ENCODE measurements at regions not wholly inside any gene's neighbourhood (a gene's known extent, or its start where the extent isn't known, plus 50 kb on each side); places are given as distances from the start of the nearest gene placed in this dataset.

GRCh38 chr2:220696280-220696669 is 875.8 kb downstream of the EPHA4 start:
- Histone ChIP-seq H3K27me3 (ENCODE audit: insufficient read depth, low read length) (no peaks in the 10 kb centered on the region), H3K9ac (ENCODE audit: low read length) (no peak overlapping the region), H3K27ac (ENCODE audit: low read depth, low read length) (no peak overlapping the region), H3K9me3 (ENCODE audit: insufficient read depth, low read depth, low read length) (no peaks in the 10 kb centered on the region), H3K4me2 (ENCODE audit: low read length) (no peak overlapping the region), H2AFZ (ENCODE audit: low read depth, low read length) (no peak overlapping the region), H3K79me2 (ENCODE audit: insufficient read depth, low read length) (no peaks in the 10 kb centered on the region), H3K4me3 (ENCODE audit: insufficient read depth, low read depth, low read length) (no peak overlapping the region), H4K20me1 (ENCODE audit: insufficient read depth, low read length) (no peaks in the 10 kb centered on the region), H3K4me1 (ENCODE audit: insufficient read depth, low read length) (no peaks in the 10 kb centered on the region), H3K36me3 (ENCODE audit: insufficient read depth, low read length) (no peaks in the 10 kb centered on the region)
- Mint-ChIP-seq H3K36me3 (ENCODE audit: low read depth, unreplicated experiment) (no peaks in the 10 kb centered on the region), H3K4me1 (ENCODE audit: low read depth, unreplicated experiment) (peaks cover 15% of the 10 kb centered on the region), H3K27ac (ENCODE audit: unreplicated experiment) (peak overlapping the region; percentile 23), H3K9me3 (ENCODE audit: unreplicated experiment) (peaks cover 6% of the 10 kb centered on the region), H3K27me3 (ENCODE audit: low read depth, unreplicated experiment) (no peaks in the 10 kb centered on the region), H3K4me3 (ENCODE audit: unreplicated experiment) (no peak overlapping the region)
- TF ChIP-seq CTCF (IDR thresholded peaks at IDR 0.05; ENCODE audit: insufficient read depth, low read depth, low read length) (no peak), EZH2 (IDR thresholded peaks at IDR 0.05; ENCODE audit: insufficient read depth, low read length) (no peak)
- no peak for DNase-seq (ENCODE audit: low read depth)
- no peak for FAIRE-seq

GRCh38 chr2:220697011-220697410 is 875.1 kb downstream of the EPHA4 start:
- Mint-ChIP-seq H3K36me3 (ENCODE audit: low read depth, unreplicated experiment) (no peaks in the 10 kb centered on the region), H3K27me3 (ENCODE audit: low read depth, unreplicated experiment) (no peaks in the 10 kb centered on the region), H3K4me1 (ENCODE audit: low read depth, unreplicated experiment) (peaks cover 15% of the 10 kb centered on the region), H3K9me3 (ENCODE audit: unreplicated experiment) (peaks cover 6% of the 10 kb centered on the region), H3K4me3 (ENCODE audit: unreplicated experiment) (no peak overlapping the region), H3K27ac (ENCODE audit: unreplicated experiment) (no peak overlapping the region)
- H3K4me3 ChIP-seq (ENCODE audit: insufficient read depth, low read depth, low read length) = no peak overlapping the region
- no peaks in the 10 kb centered on the region for H3K9me3 ChIP-seq (ENCODE audit: insufficient read depth, low read depth, low read length)
- H3K9ac ChIP-seq (ENCODE audit: low read length) = no peak overlapping the region
- no peaks in the 10 kb centered on the region for H3K27me3 ChIP-seq (ENCODE audit: insufficient read depth, low read length)
- TF ChIP-seq EZH2 (IDR thresholded peaks at IDR 0.05; ENCODE audit: insufficient read depth, low read length) = no peak
- H4K20me1 ChIP-seq (ENCODE audit: insufficient read depth, low read length) = no peaks in the 10 kb centered on the region
- H3K4me2 ChIP-seq (ENCODE audit: low read length) = no peak overlapping the region
- FAIRE-seq (no peak), DNase-seq (ENCODE audit: low read depth) (no peak)
- no peak overlapping the region for H3K27ac ChIP-seq (ENCODE audit: low read depth, low read length)
- no peak overlapping the region for H2AFZ ChIP-seq (ENCODE audit: low read depth, low read length)
- no peaks in the 10 kb centered on the region for H3K36me3 ChIP-seq (ENCODE audit: insufficient read depth, low read length)
- H3K4me1 ChIP-seq (ENCODE audit: insufficient read depth, low read length) = no peaks in the 10 kb centered on the region
- H3K79me2 ChIP-seq (ENCODE audit: insufficient read depth, low read length) = no peaks in the 10 kb centered on the region

GRCh38 chr2:220701115-220701514 is 871.0 kb downstream of the EPHA4 start:
- no peak overlapping the region for H3K27ac ChIP-seq (ENCODE audit: low read depth, low read length)
- DNase-seq (ENCODE audit: low read depth) (peak; percentile 20), FAIRE-seq (no peak)
- no peaks in the 10 kb centered on the region for H3K79me2 ChIP-seq (ENCODE audit: insufficient read depth, low read length)
- TF ChIP-seq EZH2 (IDR thresholded peaks at IDR 0.05; ENCODE audit: insufficient read depth, low read length) (no peak), CTCF (IDR thresholded peaks at IDR 0.05; ENCODE audit: insufficient read depth, low read depth, low read length) (no peak)
- H3K9ac ChIP-seq (ENCODE audit: low read length) = no peak overlapping the region
- Mint-ChIP-seq H3K27ac (ENCODE audit: unreplicated experiment) (no peak overlapping the region), H3K36me3 (ENCODE audit: low read depth, unreplicated experiment) (no peaks in the 10 kb centered on the region), H3K27me3 (ENCODE audit: low read depth, unreplicated experiment) (no peaks in the 10 kb centered on the region), H3K4me3 (ENCODE audit: unreplicated experiment) (no peak overlapping the region), H3K9me3 (ENCODE audit: unreplicated experiment) (peaks cover 6% of the 10 kb centered on the region), H3K4me1 (ENCODE audit: low read depth, unreplicated experiment) (peaks cover 27% of the 10 kb centered on the region)
- no peak overlapping the region for H3K4me2 ChIP-seq (ENCODE audit: low read length)
- no peaks in the 10 kb centered on the region for H3K27me3 ChIP-seq (ENCODE audit: insufficient read depth, low read length)
- H3K36me3 ChIP-seq (ENCODE audit: insufficient read depth, low read length) = no peaks in the 10 kb centered on the region
- H2AFZ ChIP-seq (ENCODE audit: low read depth, low read length) = no peak overlapping the region
- H3K4me1 ChIP-seq (ENCODE audit: insufficient read depth, low read length) = peaks cover 7% of the 10 kb centered on the region
- no peaks in the 10 kb centered on the region for H4K20me1 ChIP-seq (ENCODE audit: insufficient read depth, low read length)
- H3K4me3 ChIP-seq (ENCODE audit: insufficient read depth, low read depth, low read length) = no peak overlapping the region
- H3K9me3 ChIP-seq (ENCODE audit: insufficient read depth, low read depth, low read length) = no peaks in the 10 kb centered on the region
